Heart left ventricle (tissue), 13 donors: ENCODE measurements at regions not wholly inside any gene's neighbourhood (a gene's known extent, or its start where the extent isn't known, plus 50 kb on each side); places are given as distances from the start of the nearest gene placed in this dataset.

Source experiments
- CTCF ChIP-seq, 12 donors: fragments of 200-600 bp; sonication (generic) in 4 of 12; IDR thresholded peaks; one replicate each; pipeline versions ENCODE4 v1.5.0 to v1.8.0; 2018 to 2022; ENCODE audit warnings: antibody characterized with exemption in 12 of 12, mild to moderate bottlenecking in 5 of 12
- POLR2A ChIP-seq, 2 donors: fragments of 450-650 bp; IDR thresholded peaks; one replicate each; pipeline ENCODE4 v1.6.1; 2017; ENCODE audit warnings: antibody characterized with exemption in 2 of 2, mild to moderate bottlenecking in 2 of 2, moderate library complexity in 2 of 2
- donor health status: ischemic (EF 13 %, LVEDD 7.1; RV severe dilation, severe dysfunction).
- donor health status: DM: no; HTN: yes; CAD: no.
- donor health status: DM: no; HTN: no; CAD: no.
- donor health status: ischemic (EF 25% LVEDD 6.9; RV normal size, moderate dysfunction).
- donor health status: ischemic (EF 25% LVEDD 5.7; RV mildly dilated, moderate dysfunction).
- donor health status: ischemic (EF 35%, LVEDD 5.7; RV mildly dilated, moderate dysfunction).
- donor health status: nonischemic (EF 11% LVEDD 7.7; RV severe dilation, severe dysfunction).
- donor health status: DM: yes; HTN: yes; CAD: no.
- donor health status: PGD.
- donor health status: ischemic (EF 29% LVEDD 5.4; RV normal size, mild dysfunction).
- donor health status: nonischemic (EF 23%, LVEDD 6.1; RV moderate dilation, normal function).

- TF ChIP-seq CTCF (IDR thresholded peaks at IDR 0.05) (no peak), POLR2A (IDR thresholded peaks at IDR 0.05) (no peak)
Observed at GRCh38 chr20:6582449-6582848, 185.0 kb upstream of the BMP2 start.
